ENCODE measurements at regions not wholly inside any gene's neighbourhood (a gene's known extent, or its start where the extent isn't known, plus 50 kb on each side); places are given as distances from the start of the nearest gene placed in this dataset.

- TF ChIP-seq EZH2 (IDR thresholded peaks at IDR 0.05; ENCODE audit: low read length) (peak; percentile 64), CTCF (optimal IDR thresholded peaks at IDR 0.05 in 1 of 3, IDR thresholded peaks at IDR 0.05 in 1 of 3, conservative IDR thresholded peaks at IDR 0.05 in 1 of 3; ENCODE audit: extremely low read depth in 1 of 3, insufficient read depth in 2 of 3, low read length in 3 of 3) (no peak)
- no peaks in the 10 kb centered on the region for H3K9me1 ChIP-seq (ENCODE audit: control insufficient read depth, extremely low read depth, insufficient read depth, low read length)
- no peaks in the 10 kb centered on the region for H3K36me3 ChIP-seq (ENCODE audit: control insufficient read depth in 2 of 2, extremely low read depth in 1 of 2, insufficient read depth in 2 of 2, low read length in 2 of 2)
- H3K4me2 ChIP-seq (ENCODE audit: control insufficient read depth, extremely low read depth, insufficient read depth, low read depth, low read length) = peak overlapping the region; percentile 70
- no peaks in the 10 kb centered on the region for H4K20me1 ChIP-seq (ENCODE audit: control insufficient read depth, extremely low read depth, insufficient read depth, low read length)
- no peaks in the 10 kb centered on the region for H3K9me3 ChIP-seq (ENCODE audit: control insufficient read depth, low read depth, low read length)
- no peaks in the 10 kb centered on the region for H3K79me2 ChIP-seq (ENCODE audit: control insufficient read depth, insufficient read depth, low read length)
- dilution Hi-C loops (cut with MboI; ENCODE audit: extremely low pct_ligation_motif_present, low sequenced_read_pairs) = no loop called here
- DNase-seq (ENCODE audit: low read depth, low spot score) (no peak), FAIRE-seq (no peak)
- no peaks in the 10 kb centered on the region for H3K4me1 ChIP-seq (ENCODE audit: control insufficient read depth, extremely low read depth, insufficient read depth, low read length)
- H3K27ac ChIP-seq (ENCODE audit: control insufficient read depth, insufficient read depth, low read length) = no peak overlapping the region
- H3K4me3 ChIP-seq (ENCODE audit: control insufficient read depth in 2 of 3, extremely low read depth in 1 of 3, insufficient read depth in 2 of 3, low read depth in 1 of 3, low read length in 3 of 3) = peak overlapping the region in 2 of 3 experiments; percentile 32 to 38
- peaks cover 42% of the 10 kb centered on the region for H3K27me3 ChIP-seq (ENCODE audit: control insufficient read depth, extremely low read depth, insufficient read depth, low read length)
- H2AFZ ChIP-seq (ENCODE audit: control insufficient read depth, low read length) = no peak overlapping the region
- H3K9ac ChIP-seq (ENCODE audit: control insufficient read depth, extremely low read depth, insufficient read depth, low read length) = no peak overlapping the region
Observed at GRCh38 chr13:99894840-99895443, 76.6 kb downstream of the ZIC5 start.

- no peak for FAIRE-seq
- TF ChIP-seq EZH2 (IDR thresholded peaks at IDR 0.05; ENCODE audit: low read length) = no peak
- TF ChIP-seq CTCF (optimal IDR thresholded peaks at IDR 0.05 in 1 of 3, IDR thresholded peaks at IDR 0.05 in 1 of 3, conservative IDR thresholded peaks at IDR 0.05 in 1 of 3; ENCODE audit: extremely low read depth in 1 of 3, insufficient read depth in 2 of 3, low read length in 3 of 3) = no peak
- Histone ChIP-seq H3K79me2 (ENCODE audit: control insufficient read depth, insufficient read depth, low read length) (no peaks in the 10 kb centered on the region), H3K4me2 (ENCODE audit: control insufficient read depth, extremely low read depth, insufficient read depth, low read depth, low read length) (peak overlapping the region; percentile 70), H3K9me3 (ENCODE audit: control insufficient read depth, low read depth, low read length) (no peaks in the 10 kb centered on the region), H4K20me1 (ENCODE audit: control insufficient read depth, extremely low read depth, insufficient read depth, low read length) (no peaks in the 10 kb centered on the region), H3K9me1 (ENCODE audit: control insufficient read depth, extremely low read depth, insufficient read depth, low read length) (no peaks in the 10 kb centered on the region), H3K36me3 (ENCODE audit: control insufficient read depth in 2 of 2, extremely low read depth in 1 of 2, insufficient read depth in 2 of 2, low read length in 2 of 2) (no peaks in the 10 kb centered on the region), H3K27me3 (ENCODE audit: control insufficient read depth, extremely low read depth, insufficient read depth, low read length) (peaks cover 42% of the 10 kb centered on the region), H3K27ac (ENCODE audit: control insufficient read depth, insufficient read depth, low read length) (no peak overlapping the region), H3K4me3 (ENCODE audit: control insufficient read depth in 2 of 3, extremely low read depth in 1 of 3, insufficient read depth in 2 of 3, low read depth in 1 of 3, low read length in 3 of 3) (no peak overlapping the region), H3K9ac (ENCODE audit: control insufficient read depth, extremely low read depth, insufficient read depth, low read length) (no peak overlapping the region), H3K4me1 (ENCODE audit: control insufficient read depth, extremely low read depth, insufficient read depth, low read length) (no peaks in the 10 kb centered on the region), H2AFZ (ENCODE audit: control insufficient read depth, low read length) (no peak overlapping the region)
- dilution Hi-C loops (cut with MboI; ENCODE audit: extremely low pct_ligation_motif_present, low sequenced_read_pairs) = no loop called here
- DNase-seq (ENCODE audit: low read depth, low spot score) = no peak
Observed at GRCh38 chr13:99894105-99894839, 77.3 kb downstream of the ZIC5 start.
